ENCODE measurements at regions not wholly inside any gene's neighbourhood (a gene's known extent, or its start where the extent isn't known, plus 50 kb on each side); places are given as distances from the start of the nearest gene placed in this dataset.

DNA sequence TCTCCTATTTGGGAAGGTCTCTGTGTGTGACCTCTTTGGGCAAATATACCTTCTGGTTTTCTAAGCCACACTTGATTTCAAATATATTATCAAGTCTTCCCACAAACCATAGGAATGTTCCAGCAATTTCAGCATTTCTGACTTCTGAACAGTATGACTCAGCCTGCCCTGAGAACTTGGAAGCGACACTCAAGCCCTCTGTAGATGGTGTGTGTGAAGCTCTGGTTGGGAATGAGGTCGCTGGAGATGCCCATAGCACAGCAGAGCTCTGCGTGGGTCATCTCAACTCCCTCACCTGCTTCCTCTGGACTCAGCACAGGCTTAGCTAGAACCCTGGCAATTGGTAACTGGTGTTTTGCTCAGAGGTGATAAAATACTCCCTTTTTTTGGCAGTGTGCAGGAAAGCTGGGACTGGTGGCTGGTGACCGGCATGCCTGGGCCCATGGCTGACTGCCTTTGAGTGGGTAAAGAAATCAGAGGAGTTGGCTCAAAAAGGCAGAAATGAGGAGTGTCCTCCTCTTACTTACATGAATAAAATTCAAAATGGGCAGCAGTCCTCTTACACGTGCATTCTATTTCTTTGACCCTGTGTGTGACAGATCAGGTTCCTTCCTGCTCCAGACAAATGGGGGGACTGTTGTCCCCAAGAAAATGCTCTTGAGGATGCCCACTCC lies 87.5 kb upstream of the NRP1 start:
- no peak overlapping the region for H3K27ac ChIP-seq
- H3K36me3 ChIP-seq: no peaks in the 10 kb centered on the region
- no peak for DNase-seq
- TF ChIP-seq, protein P1, sequence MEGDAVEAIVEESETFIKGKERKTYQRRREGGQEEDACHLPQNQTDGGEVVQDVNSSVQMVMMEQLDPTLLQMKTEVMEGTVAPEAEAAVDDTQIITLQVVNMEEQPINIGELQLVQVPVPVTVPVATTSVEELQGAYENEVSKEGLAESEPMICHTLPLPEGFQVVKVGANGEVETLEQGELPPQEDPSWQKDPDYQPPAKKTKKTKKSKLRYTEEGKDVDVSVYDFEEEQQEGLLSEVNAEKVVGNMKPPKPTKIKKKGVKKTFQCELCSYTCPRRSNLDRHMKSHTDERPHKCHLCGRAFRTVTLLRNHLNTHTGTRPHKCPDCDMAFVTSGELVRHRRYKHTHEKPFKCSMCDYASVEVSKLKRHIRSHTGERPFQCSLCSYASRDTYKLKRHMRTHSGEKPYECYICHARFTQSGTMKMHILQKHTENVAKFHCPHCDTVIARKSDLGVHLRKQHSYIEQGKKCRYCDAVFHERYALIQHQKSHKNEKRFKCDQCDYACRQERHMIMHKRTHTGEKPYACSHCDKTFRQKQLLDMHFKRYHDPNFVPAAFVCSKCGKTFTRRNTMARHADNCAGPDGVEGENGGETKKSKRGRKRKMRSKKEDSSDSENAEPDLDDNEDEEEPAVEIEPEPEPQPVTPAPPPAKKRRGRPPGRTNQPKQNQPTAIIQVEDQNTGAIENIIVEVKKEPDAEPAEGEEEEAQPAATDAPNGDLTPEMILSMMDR (IDR thresholded peaks at IDR 0.05): no peak
- ATAC-seq: peak; percentile 45 to 70
- H3K4me3 ChIP-seq: no peak overlapping the region
- no peaks in the 10 kb centered on the region for H3K4me1 ChIP-seq
- intact Hi-C loops (cut with DNase I): no loop called here
- no peaks in the 10 kb centered on the region for H3K9me3 ChIP-seq
- no peaks in the 10 kb centered on the region for H3K27me3 ChIP-seq (ENCODE audit: low read depth)

DNA sequence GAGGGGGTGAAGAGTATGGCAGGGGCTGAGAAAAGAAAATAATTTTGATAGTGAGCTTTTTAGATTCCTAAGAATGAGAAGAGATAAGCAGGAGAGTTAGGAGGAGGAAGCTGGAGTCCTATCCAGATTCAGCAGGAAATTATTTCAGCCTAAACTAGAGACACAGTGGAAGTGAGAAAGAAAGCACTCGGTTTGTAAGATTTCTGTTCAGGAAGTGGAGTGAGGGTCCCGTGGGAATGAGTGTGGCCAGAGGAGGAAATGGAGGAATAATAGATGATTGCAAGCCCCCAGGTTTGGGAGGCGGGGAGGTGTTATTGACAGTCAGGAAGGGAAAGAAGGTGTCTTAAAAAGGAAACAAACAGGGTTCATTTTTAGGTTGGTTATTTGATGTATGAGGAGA lies 84.8 kb upstream of the NRP1 start:
- Histone ChIP-seq H3K4me3 (no peak overlapping the region), H3K27ac (no peak overlapping the region), H3K9me3 (no peaks in the 10 kb centered on the region), H3K4me1 (no peaks in the 10 kb centered on the region), H3K27me3 (ENCODE audit: low read depth) (no peaks in the 10 kb centered on the region), H3K36me3 (no peaks in the 10 kb centered on the region)
- ATAC-seq (no peak), DNase-seq (no peak)
- intact Hi-C loops (cut with DNase I): no loop called here
- TF ChIP-seq, protein P1 (IDR thresholded peaks at IDR 0.05): no peak

DNA sequence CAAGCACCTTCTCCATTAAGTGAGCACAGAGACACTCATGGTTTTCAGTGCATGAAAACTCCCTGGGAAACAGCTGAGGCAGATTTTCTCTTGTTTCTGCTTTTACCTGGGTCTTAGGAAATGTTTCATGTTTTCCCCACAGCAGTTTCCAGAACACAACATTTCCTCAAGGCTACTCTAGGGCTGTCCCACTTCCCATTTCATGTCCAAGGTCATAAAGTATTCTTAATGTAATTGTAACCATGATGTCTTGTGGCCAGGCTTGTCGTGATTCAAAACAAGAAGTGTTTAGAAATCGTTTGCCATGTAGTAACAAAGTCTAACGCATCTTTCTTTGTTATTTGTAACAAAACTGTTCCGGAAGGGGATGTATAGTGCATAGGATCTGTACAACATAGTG lies 83.8 kb upstream of the NRP1 start:
- ATAC-seq (peak; percentile 32 to 46), DNase-seq (no peak)
- no peaks in the 10 kb centered on the region for H3K9me3 ChIP-seq
- no peaks in the 10 kb centered on the region for H3K36me3 ChIP-seq
- TF ChIP-seq, protein P1 (IDR thresholded peaks at IDR 0.05): no peak
- no peak overlapping the region for H3K27ac ChIP-seq
- intact Hi-C loops (cut with DNase I): no loop called here
- no peak overlapping the region for H3K4me3 ChIP-seq
- H3K4me1 ChIP-seq: peaks cover 6% of the 10 kb centered on the region
- H3K27me3 ChIP-seq (ENCODE audit: low read depth): no peaks in the 10 kb centered on the region

DNA sequence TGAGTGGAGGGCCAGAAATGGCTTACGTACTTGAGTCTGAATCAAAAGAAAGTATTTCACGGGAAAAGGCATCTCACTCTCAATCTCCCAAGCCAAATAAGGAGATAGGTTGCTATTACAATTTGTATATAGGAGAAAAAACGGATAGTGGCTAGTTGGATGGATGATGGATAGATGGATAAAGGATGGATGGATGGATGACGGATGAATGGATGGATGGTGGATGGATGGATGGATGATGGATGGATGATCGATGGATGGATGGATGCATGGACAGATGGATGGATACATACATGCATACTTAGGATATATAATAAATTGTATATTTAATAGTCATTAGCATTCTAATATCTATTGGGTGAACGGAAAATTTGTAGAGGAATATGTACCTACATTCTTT lies 82.2 kb upstream of the NRP1 start:
- Histone ChIP-seq H3K27me3 (ENCODE audit: low read depth) (no peaks in the 10 kb centered on the region), H3K4me1 (peaks cover 18% of the 10 kb centered on the region), H3K9me3 (no peaks in the 10 kb centered on the region), H3K4me3 (no peak overlapping the region), H3K36me3 (no peaks in the 10 kb centered on the region), H3K27ac (no peak overlapping the region)
- no peak for ATAC-seq
- TF ChIP-seq, protein P1 (IDR thresholded peaks at IDR 0.05): no peak
- intact Hi-C loops (cut with DNase I): no loop called here
- no peak for DNase-seq

DNA sequence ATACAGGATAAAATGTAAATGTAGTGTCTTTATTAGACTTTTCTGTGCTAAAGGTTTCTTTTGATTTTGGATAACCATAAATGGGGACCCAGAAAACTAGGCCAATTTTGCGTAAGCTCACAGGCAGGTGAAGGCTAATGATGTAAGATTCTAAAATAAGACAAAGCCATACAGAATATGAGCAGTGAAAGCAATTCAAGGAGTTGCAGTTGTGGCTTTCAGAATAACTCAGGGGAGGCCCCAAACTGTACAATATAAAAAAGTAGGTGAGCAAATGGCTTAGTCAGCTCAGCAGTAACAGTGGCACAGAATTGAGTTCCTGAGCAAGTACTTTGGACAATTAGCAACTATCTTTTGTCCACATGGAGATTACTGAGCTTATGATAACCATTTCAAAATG lies 81.7 kb upstream of the NRP1 start:
- intact Hi-C loops (cut with DNase I): no loop called here
- H3K9me3 ChIP-seq: no peaks in the 10 kb centered on the region
- H3K27me3 ChIP-seq (ENCODE audit: low read depth): no peaks in the 10 kb centered on the region
- TF ChIP-seq, protein P1 (IDR thresholded peaks at IDR 0.05): no peak
- H3K36me3 ChIP-seq: no peaks in the 10 kb centered on the region
- no peak overlapping the region for H3K27ac ChIP-seq
- no peak overlapping the region for H3K4me3 ChIP-seq
- DNase-seq: no peak
- H3K4me1 ChIP-seq: peaks cover 18% of the 10 kb centered on the region
- ATAC-seq: no peak

Data from lower lobe of right lung (tissue), 2 donors.